Hepatocyte (in vitro differentiated cells): ENCODE measurements at regions not wholly inside any gene's neighbourhood (a gene's known extent, or its start where the extent isn't known, plus 50 kb on each side); places are given as distances from the start of the nearest gene placed in this dataset.
"Not testable (repeated sequence)": the region's sequence is repeated elsewhere in the genome, so short reads cannot be mapped to it uniquely, and the experiment has no call there.

Experiments used
- DNase-seq: peaks from one replicate; pipeline ENCODE4 v3.0.0-alpha.2; 2016; ENCODE audit warnings: low spot score
- H2AFZ ChIP-seq: fragments of 200-600 bp; sonication (generic); 2 replicates; pipeline ENCODE4 v1.6.0; 2016; ENCODE audit warnings: antibody characterized with exemption, mild to moderate bottlenecking
- H3K27ac ChIP-seq: fragments of 200-600 bp; sonication (generic); 2 replicates; pipeline ENCODE4 v1.5.1; 2016; ENCODE audit warnings: mild to moderate bottlenecking
- H3K27me3 ChIP-seq: fragments of 200-600 bp; sonication (generic); 2 replicates; pipeline ENCODE4 v1.6.1; 2016
- H3K36me3 ChIP-seq: fragments of 200-600 bp; sonication (generic); replicated peaks from 2 replicates; pipeline ENCODE4 v1.5.1; 2016; ENCODE audit warnings: low read depth; ENCODE audit not compliant: insufficient read depth
- H3K4me1 ChIP-seq: fragments of 200-600 bp; sonication (generic); 2 replicates; pipeline ENCODE4 v1.5.1; 2016; ENCODE audit warnings: mild to moderate bottlenecking, moderate library complexity; ENCODE audit not compliant: insufficient read depth
- H3K4me2 ChIP-seq: fragments of 200-600 bp; sonication (generic); 2 replicates; pipeline ENCODE4 v1.6.0; 2016
- H3K4me3 ChIP-seq: fragments of 200-600 bp; sonication (generic); 2 replicates; pipeline ENCODE4 v1.5.1; 2016; ENCODE audit warnings: mild to moderate bottlenecking
- H3K79me2 ChIP-seq: fragments of 200-600 bp; sonication (generic); 2 replicates; pipeline ENCODE4 v1.6.0; 2017; ENCODE audit warnings: mild to moderate bottlenecking
- H3K9me2 ChIP-seq: fragments of 200-600 bp; sonication (generic); replicated peaks from 2 replicates; pipeline ENCODE4 v1.6.0; 2017; ENCODE audit warnings: mild to moderate bottlenecking; ENCODE audit not compliant: insufficient read depth
- H3K9me3 ChIP-seq: fragments of 200-600 bp; sonication (generic); 2 replicates; pipeline ENCODE4 v1.5.1; 2016; ENCODE audit warnings: low read depth, mild to moderate bottlenecking
- H4K20me1 ChIP-seq: fragments of 200-600 bp; sonication (generic); 2 replicates; pipeline ENCODE4 v1.6.0; 2016; ENCODE audit warnings: mild to moderate bottlenecking; ENCODE audit not compliant: insufficient read depth, poor library complexity, severe bottlenecking
- EZH2 ChIP-seq: fragments of 200-600 bp; sonication (generic); IDR thresholded peaks from 2 replicates; pipeline ENCODE4 v1.6.1; 2016; ENCODE audit warnings: antibody characterized with exemption, mild to moderate bottlenecking, borderline replicate concordance
- EZH2phosphoT487 ChIP-seq: fragments of 200-600 bp; sonication (generic); IDR thresholded peaks from one replicate; pipeline ENCODE4 v1.6.1; 2018; ENCODE audit warnings: antibody characterized with exemption, mild to moderate bottlenecking, low read depth, moderate library complexity; ENCODE audit not compliant: unreplicated experiment, severe bottlenecking
- WGBS: methylation state at CpG from one replicate; pipeline ENCODE4 v1.1.6; 2016; ENCODE audit warnings: low lambda C conversion rate; ENCODE audit errors: missing lambda C conversion rate; 5-methylcytosine and 5-hydroxymethylcytosine counted together
- TF ChIP-seq, protein P1 (sequence below): fragments of 200-600 bp; sonication (generic); IDR thresholded peaks from 2 replicates; pipeline ENCODE4 v1.5.1; 2016; ENCODE audit warnings: antibody characterized with exemption, mild to moderate bottlenecking; ENCODE audit not compliant: poor library complexity

DNA sequence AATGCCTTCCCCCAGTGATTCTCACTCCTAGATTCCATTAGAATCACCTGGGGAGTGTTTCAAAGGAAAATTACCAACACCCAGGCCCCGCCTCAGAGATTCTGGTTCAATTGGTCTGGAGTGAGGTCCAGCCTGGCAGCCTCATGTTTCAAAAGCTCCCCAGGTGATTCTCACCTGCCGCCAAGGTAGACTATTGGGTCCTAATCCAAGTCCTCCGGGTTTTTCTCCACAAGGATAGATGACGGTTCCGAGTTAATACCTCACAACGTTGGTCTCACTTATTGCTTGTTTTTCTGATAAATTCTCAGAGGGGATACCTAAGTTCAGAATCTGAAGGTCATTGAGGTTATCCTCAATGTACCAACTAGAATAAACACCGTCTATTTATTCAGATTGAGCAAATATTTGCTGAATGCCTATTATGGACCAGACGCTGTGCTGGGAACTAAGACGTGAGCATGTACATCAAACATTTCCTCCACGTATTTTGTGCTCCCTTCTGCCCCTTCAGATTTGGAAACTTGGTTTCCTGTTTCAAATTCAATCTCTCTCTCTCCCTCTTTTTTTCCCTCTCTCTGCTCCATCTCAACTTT, 97.5 kb downstream of the SEC16B start:
- peak; percentile 13 for DNase-seq
- Histone ChIP-seq H2AFZ (no peak overlapping the region), H3K9me3 (no peaks in the 10 kb centered on the region), H3K4me1 (peaks cover 14% of the 10 kb centered on the region), H3K9me2 (no peaks in the 10 kb centered on the region), H4K20me1 (no peaks in the 10 kb centered on the region), H3K27me3 (no peaks in the 10 kb centered on the region), H3K4me2 (peak overlapping the region; percentile 30), H3K4me3 (no peak overlapping the region), H3K79me2 (no peaks in the 10 kb centered on the region), H3K27ac (peak overlapping the region; percentile 34), H3K36me3 (no peaks in the 10 kb centered on the region)
- TF ChIP-seq, protein P1, sequence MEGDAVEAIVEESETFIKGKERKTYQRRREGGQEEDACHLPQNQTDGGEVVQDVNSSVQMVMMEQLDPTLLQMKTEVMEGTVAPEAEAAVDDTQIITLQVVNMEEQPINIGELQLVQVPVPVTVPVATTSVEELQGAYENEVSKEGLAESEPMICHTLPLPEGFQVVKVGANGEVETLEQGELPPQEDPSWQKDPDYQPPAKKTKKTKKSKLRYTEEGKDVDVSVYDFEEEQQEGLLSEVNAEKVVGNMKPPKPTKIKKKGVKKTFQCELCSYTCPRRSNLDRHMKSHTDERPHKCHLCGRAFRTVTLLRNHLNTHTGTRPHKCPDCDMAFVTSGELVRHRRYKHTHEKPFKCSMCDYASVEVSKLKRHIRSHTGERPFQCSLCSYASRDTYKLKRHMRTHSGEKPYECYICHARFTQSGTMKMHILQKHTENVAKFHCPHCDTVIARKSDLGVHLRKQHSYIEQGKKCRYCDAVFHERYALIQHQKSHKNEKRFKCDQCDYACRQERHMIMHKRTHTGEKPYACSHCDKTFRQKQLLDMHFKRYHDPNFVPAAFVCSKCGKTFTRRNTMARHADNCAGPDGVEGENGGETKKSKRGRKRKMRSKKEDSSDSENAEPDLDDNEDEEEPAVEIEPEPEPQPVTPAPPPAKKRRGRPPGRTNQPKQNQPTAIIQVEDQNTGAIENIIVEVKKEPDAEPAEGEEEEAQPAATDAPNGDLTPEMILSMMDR, result no peak
- no peak for TF ChIP-seq EZH2phosphoT487
- no peak for TF ChIP-seq EZH2
- 47% methylated on average over 10 of the region's 10 CpGs for WGBS

- WGBS, result 68% methylated on average over 7 of the region's 7 CpGs
- H3K79me2 ChIP-seq, result no peaks in the 10 kb centered on the region
- no peaks in the 10 kb centered on the region for H3K9me2 ChIP-seq
- H3K4me3 ChIP-seq, result no peak overlapping the region
- H3K36me3 ChIP-seq, result no peaks in the 10 kb centered on the region
- TF ChIP-seq, protein P1, result no peak
- TF ChIP-seq EZH2 (no peak), EZH2phosphoT487 (no peak)
- H3K4me2 ChIP-seq, result peak overlapping the region; percentile 30
- no peak for DNase-seq
- no peaks in the 10 kb centered on the region for H3K27me3 ChIP-seq
- H4K20me1 ChIP-seq, result no peaks in the 10 kb centered on the region
- no peak overlapping the region for H3K27ac ChIP-seq
- peaks cover 14% of the 10 kb centered on the region for H3K4me1 ChIP-seq
- no peaks in the 10 kb centered on the region for H3K9me3 ChIP-seq
- no peak overlapping the region for H2AFZ ChIP-seq
Measured at GRCh38 chr1:177871613-177872307, 98.1 kb downstream of the SEC16B start.

DNA sequence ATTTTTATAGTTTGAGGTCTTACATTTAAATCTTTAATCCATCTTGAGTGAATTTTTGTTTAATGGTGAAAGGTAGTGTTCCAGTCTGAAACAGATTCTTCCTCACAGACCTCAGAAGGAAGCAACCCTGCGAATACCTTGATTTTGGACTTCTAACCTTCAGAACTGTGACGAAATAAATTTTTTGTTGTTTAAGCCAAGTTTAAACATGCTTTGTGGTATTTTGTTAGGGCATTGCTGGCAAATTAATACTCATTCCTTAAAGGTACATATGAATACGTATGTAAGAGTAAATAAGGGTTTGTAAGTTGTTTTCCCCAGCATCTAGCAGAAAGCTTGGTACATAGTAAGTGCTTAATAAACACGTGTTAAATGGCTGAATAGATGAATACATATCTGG, 100.3 kb downstream of the SEC16B start:
- no peak for DNase-seq
- no peaks in the 10 kb centered on the region for H3K27me3 ChIP-seq
- no peak overlapping the region for H3K4me2 ChIP-seq
- no peaks in the 10 kb centered on the region for H3K9me3 ChIP-seq
- no peak overlapping the region for H3K27ac ChIP-seq
- H3K4me3 ChIP-seq, result no peak overlapping the region
- 88% methylated on average over 4 of the region's 4 CpGs for WGBS
- no peaks in the 10 kb centered on the region for H3K79me2 ChIP-seq
- no peaks in the 10 kb centered on the region for H4K20me1 ChIP-seq
- H3K9me2 ChIP-seq, result no peaks in the 10 kb centered on the region
- no peaks in the 10 kb centered on the region for H3K36me3 ChIP-seq
- TF ChIP-seq, protein P1, result no peak
- TF ChIP-seq EZH2 (no peak), EZH2phosphoT487 (no peak)
- no peak overlapping the region for H2AFZ ChIP-seq
- peaks cover 14% of the 10 kb centered on the region for H3K4me1 ChIP-seq

DNA sequence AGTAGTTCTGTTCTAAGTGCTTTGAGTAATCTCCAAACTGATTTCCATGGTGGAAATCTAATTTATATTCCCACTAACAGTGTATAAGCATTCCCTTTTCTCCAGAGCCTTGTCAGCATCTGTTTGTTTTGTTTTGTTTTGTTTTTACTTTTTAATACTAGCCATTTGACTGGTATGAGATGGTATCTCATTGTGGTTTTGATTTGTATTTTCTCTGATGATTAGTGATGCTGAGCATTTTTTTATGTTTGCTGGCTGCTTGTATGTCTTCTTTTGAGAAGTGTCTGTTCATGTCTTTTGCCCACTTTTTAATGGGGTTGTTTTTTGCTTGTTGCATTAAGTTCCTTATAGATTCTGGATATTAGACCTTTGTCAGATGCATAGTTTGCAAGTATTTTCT, 100.8 kb downstream of the SEC16B start:
- H3K79me2 ChIP-seq, H3K27me3 ChIP-seq, H3K9me3 ChIP-seq, H3K4me2 ChIP-seq, H2AFZ ChIP-seq, H3K9me2 ChIP-seq, H3K27ac ChIP-seq, H3K36me3 ChIP-seq, DNase-seq, H3K4me3 ChIP-seq, H4K20me1 ChIP-seq: not testable (repeated sequence)
- H3K4me1 ChIP-seq, result peaks cover 14% of the 10 kb centered on the region
